VCaP (cell line): ENCODE measurements at regions not wholly inside any gene's neighbourhood (a gene's known extent, or its start where the extent isn't known, plus 50 kb on each side); places are given as distances from the start of the nearest gene placed in this dataset.

Experiments
- H3K27ac ChIP-seq: fragments of 450-650 bp; 2 replicates; pipeline ENCODE4 v1.5.1; 2017
- CTCF ChIP-seq: fragments of 450-650 bp; conservative IDR thresholded peaks from 2 replicates; pipeline ENCODE4 v1.5.1; 2017; ENCODE audit warnings: mild to moderate bottlenecking, moderate library complexity

- no peak for TF ChIP-seq CTCF
- no peak overlapping the region for H3K27ac ChIP-seq
These were observed 60.8 kb downstream of the MSX2 start for GRCh38 chr5:174785120-174785680.
